ENCODE measurements at regions not wholly inside any gene's neighbourhood (a gene's known extent, or its start where the extent isn't known, plus 50 kb on each side); places are given as distances from the start of the nearest gene placed in this dataset.

GRCh38 chr5:74363603-74364205 is 276.8 kb downstream of the ENC1 start:
- no peak for TF ChIP-seq CTCF (IDR thresholded peaks at IDR 0.05; ENCODE audit: low read depth, low read length)
- no peak for DNase-seq (ENCODE audit: extremely low read depth, low read depth)

DNA sequence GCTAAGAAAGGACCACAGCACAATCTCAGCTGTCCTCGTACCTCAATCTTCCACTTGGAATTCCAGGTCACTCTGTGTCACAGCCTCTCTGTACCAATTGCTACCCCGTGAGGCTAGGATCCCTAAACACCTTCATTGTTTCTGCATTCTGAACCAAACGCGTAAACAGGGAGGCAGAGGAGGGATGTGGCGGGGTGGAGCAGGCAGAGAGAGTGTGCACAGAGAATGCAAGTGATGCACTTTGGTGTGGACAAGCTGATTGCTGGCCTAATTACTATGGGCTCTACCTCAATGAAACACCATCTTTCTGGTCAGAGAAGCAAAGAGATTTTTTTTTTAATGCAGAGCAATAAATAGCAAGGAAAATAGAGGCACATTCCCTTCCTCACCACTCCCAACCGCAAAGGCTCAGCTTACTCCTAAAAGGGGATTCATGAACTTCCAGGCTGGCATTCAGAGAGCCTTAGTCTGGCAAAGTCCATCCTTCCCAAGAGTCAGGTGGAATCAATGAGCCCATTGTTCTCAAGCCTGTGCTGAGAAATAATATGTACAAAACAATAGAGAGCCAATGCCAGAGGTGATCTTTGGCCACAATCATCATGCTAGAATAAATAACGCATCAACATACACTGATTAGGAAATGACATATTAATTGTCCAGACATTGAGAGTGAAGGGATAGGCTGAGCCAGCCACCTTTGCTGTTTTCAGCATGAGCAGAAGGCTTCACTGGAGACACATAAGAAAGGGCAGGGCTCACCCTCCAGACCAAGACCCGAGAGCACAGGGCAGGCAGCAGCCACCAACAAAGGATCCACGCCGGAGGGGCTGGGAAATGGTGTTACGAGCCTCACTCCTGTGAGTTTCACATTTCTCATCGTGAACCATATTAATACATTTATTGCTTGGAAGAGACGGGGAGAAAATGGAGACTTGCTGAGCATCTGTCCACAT is 278.8 kb downstream of the ENC1 start:
- DNase-seq (ENCODE audit: extremely low read depth, low read depth): no peak

DNA sequence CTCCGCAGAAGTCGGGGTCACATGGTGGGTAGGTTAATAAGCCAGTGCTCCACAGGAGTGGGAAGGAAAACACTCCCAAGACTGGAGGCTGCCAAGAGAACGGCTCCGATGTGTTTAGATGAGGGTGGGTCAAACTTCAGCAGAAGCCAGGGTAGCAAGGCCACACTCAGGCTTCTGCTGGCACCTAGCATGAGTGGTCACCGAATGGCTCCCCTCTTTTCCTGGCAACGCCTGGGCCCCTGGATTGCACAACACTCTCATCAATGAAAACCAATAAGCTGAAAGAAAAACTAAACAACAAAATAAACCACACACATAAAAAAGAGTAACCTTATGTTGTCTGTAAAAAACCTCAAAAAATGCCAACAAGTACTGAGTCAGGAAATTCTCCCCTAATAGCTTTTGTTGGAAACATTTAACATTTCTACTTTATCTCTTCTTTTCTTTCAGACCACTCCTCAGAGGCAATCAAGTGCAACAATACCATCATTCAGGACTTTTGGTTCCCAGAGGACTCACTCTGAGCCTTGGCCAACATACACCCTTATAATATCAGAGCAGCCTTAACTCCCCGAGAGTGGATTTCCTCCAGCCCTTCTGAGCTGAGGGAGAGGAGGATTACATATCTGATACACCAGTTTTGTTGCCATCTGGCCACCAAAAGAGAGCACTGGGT is 279.9 kb downstream of the ENC1 start:
- TF ChIP-seq CTCF (IDR thresholded peaks at IDR 0.05; ENCODE audit: low read depth, low read length): no peak
- no peak for DNase-seq (ENCODE audit: extremely low read depth, low read depth)

More for the DNA sequence above, 278.8 kb downstream of the ENC1 start:
- TF ChIP-seq CTCF (IDR thresholded peaks at IDR 0.05; ENCODE audit: low read depth, low read length): no peak

DNA sequence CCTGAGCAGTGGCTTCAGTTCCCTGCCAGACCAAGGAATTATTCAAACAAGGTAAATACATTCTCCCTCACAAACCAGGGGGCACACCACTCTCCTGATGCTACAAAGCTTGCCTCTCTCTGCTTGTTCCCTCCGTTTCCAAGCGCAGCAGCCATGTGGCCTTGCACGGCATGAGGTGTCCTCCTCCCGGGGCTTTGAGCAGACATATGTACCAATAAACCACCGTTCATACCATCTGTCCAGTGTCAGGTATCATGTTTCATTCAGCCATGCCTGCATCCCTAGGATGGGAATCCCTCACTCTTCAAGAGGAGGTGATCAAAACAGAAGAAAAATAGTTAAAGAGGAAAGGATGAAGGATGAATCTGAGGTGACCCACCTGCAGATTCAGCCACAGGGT is 282.7 kb downstream of the ENC1 start:
- TF ChIP-seq CTCF (IDR thresholded peaks at IDR 0.05; ENCODE audit: low read depth, low read length): no peak

DNA sequence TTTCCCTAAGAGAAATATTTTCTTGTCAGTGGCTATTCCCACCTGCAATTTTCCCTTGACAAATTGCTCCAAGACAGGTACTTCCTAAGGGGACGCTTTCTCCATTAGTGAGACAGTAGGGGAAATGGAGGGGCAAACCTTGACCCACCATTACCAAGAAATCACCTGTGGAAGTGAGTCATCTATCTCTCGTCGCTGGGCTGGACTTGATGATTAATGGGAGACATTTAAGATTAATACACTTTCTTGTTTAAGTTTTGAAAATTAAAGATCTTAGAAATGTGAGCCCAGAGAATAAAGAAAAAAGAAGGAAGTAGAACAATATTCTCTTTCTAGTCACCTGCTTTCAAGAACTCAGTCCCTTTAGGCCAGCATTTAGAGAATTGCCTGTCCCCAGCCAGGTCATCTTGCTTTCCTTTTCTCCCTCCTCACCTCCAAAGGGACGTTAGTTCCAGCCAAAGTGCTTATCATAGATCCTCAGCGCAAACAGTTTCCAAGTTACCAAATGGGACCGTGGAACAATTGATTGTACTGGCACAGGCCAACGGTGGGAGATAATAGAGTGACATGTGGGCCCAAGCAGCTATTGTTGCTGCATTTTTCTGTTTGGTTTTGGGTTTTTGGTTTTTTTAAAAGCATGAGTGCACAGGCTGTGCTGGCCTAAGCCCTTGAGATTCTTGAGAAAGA is 284.4 kb downstream of the ENC1 start:
- no peak for TF ChIP-seq CTCF (IDR thresholded peaks at IDR 0.05; ENCODE audit: low read depth, low read length)
- DNase-seq (ENCODE audit: extremely low read depth, low read depth): no peak

More for the DNA sequence above, 282.7 kb downstream of the ENC1 start:
- DNase-seq (ENCODE audit: extremely low read depth, low read depth): no peak

- DNase-seq (ENCODE audit: extremely low read depth, low read depth): no peak
- TF ChIP-seq CTCF (IDR thresholded peaks at IDR 0.05; ENCODE audit: low read depth, low read length): no peak
Observed at GRCh38 chr5:74355041-74355824, 285.3 kb downstream of the ENC1 start.

Data from AG09319 (cell line).